ENCODE measurements at regions not wholly inside any gene's neighbourhood (a gene's known extent, or its start where the extent isn't known, plus 50 kb on each side); places are given as distances from the start of the nearest gene placed in this dataset.

GRCh38 chr3:148546959-148547358 lies 150.7 kb upstream of the AGTR1 start:
- no peaks in the 10 kb centered on the region for H3K36me3 ChIP-seq (ENCODE audit: control insufficient read depth in 2 of 2, extremely low read depth in 1 of 2, insufficient read depth in 2 of 2, low read length in 2 of 2)
- H3K9me3 ChIP-seq (ENCODE audit: control insufficient read depth, low read depth, low read length), result no peaks in the 10 kb centered on the region
- H3K4me3 ChIP-seq (ENCODE audit: control insufficient read depth in 2 of 3, extremely low read depth in 1 of 3, insufficient read depth in 2 of 3, low read depth in 1 of 3, low read length in 3 of 3), result no peak overlapping the region
- no peak overlapping the region for H3K4me2 ChIP-seq (ENCODE audit: control insufficient read depth, extremely low read depth, insufficient read depth, low read depth, low read length)
- no peaks in the 10 kb centered on the region for H3K27me3 ChIP-seq (ENCODE audit: control insufficient read depth, extremely low read depth, insufficient read depth, low read length)
- no peaks in the 10 kb centered on the region for H3K4me1 ChIP-seq (ENCODE audit: control insufficient read depth, extremely low read depth, insufficient read depth, low read length)
- no peak for DNase-seq (ENCODE audit: low read depth, low spot score)
- no peak overlapping the region for H3K9ac ChIP-seq (ENCODE audit: control insufficient read depth, extremely low read depth, insufficient read depth, low read length)
- no peaks in the 10 kb centered on the region for H3K79me2 ChIP-seq (ENCODE audit: control insufficient read depth, insufficient read depth, low read length)
- dilution Hi-C loops (cut with MboI; ENCODE audit: extremely low pct_ligation_motif_present, low sequenced_read_pairs), result no loop called here
- no peaks in the 10 kb centered on the region for H3K9me1 ChIP-seq (ENCODE audit: control insufficient read depth, extremely low read depth, insufficient read depth, low read length)
- H4K20me1 ChIP-seq (ENCODE audit: control insufficient read depth, extremely low read depth, insufficient read depth, low read length), result no peaks in the 10 kb centered on the region
- no peak overlapping the region for H2AFZ ChIP-seq (ENCODE audit: control insufficient read depth, low read length)
- no peak for FAIRE-seq
- H3K27ac ChIP-seq (ENCODE audit: control insufficient read depth, insufficient read depth, low read length), result no peak overlapping the region
- TF ChIP-seq CTCF (optimal IDR thresholded peaks at IDR 0.05 in 1 of 3, IDR thresholded peaks at IDR 0.05 in 1 of 3, conservative IDR thresholded peaks at IDR 0.05 in 1 of 3; ENCODE audit: extremely low read depth in 1 of 3, insufficient read depth in 2 of 3, low read length in 3 of 3) (no peak), EZH2 (IDR thresholded peaks at IDR 0.05; ENCODE audit: low read length) (no peak)

GRCh38 chr3:148551767-148552260 lies 145.9 kb upstream of the AGTR1 start:
- no peak for TF ChIP-seq EZH2 (IDR thresholded peaks at IDR 0.05; ENCODE audit: low read length)
- TF ChIP-seq CTCF (optimal IDR thresholded peaks at IDR 0.05 in 1 of 3, IDR thresholded peaks at IDR 0.05 in 1 of 3, conservative IDR thresholded peaks at IDR 0.05 in 1 of 3; ENCODE audit: extremely low read depth in 1 of 3, insufficient read depth in 2 of 3, low read length in 3 of 3), result no peak
- Histone ChIP-seq H3K27ac (ENCODE audit: control insufficient read depth, insufficient read depth, low read length) (no peak overlapping the region), H3K4me3 (ENCODE audit: control insufficient read depth in 2 of 3, extremely low read depth in 1 of 3, insufficient read depth in 2 of 3, low read depth in 1 of 3, low read length in 3 of 3) (no peak overlapping the region), H3K4me2 (ENCODE audit: control insufficient read depth, extremely low read depth, insufficient read depth, low read depth, low read length) (no peak overlapping the region), H3K27me3 (ENCODE audit: control insufficient read depth, extremely low read depth, insufficient read depth, low read length) (no peaks in the 10 kb centered on the region), H3K4me1 (ENCODE audit: control insufficient read depth, extremely low read depth, insufficient read depth, low read length) (no peaks in the 10 kb centered on the region), H4K20me1 (ENCODE audit: control insufficient read depth, extremely low read depth, insufficient read depth, low read length) (no peaks in the 10 kb centered on the region), H3K9ac (ENCODE audit: control insufficient read depth, extremely low read depth, insufficient read depth, low read length) (no peak overlapping the region), H3K9me1 (ENCODE audit: control insufficient read depth, extremely low read depth, insufficient read depth, low read length) (no peaks in the 10 kb centered on the region), H2AFZ (ENCODE audit: control insufficient read depth, low read length) (no peak overlapping the region), H3K36me3 (ENCODE audit: control insufficient read depth in 2 of 2, extremely low read depth in 1 of 2, insufficient read depth in 2 of 2, low read length in 2 of 2) (no peaks in the 10 kb centered on the region), H3K79me2 (ENCODE audit: control insufficient read depth, insufficient read depth, low read length) (no peaks in the 10 kb centered on the region), H3K9me3 (ENCODE audit: control insufficient read depth, low read depth, low read length) (no peaks in the 10 kb centered on the region)
- dilution Hi-C loops (cut with MboI; ENCODE audit: extremely low pct_ligation_motif_present, low sequenced_read_pairs), result no loop called here
- no peak for FAIRE-seq
- DNase-seq (ENCODE audit: low read depth, low spot score), result no peak

Measured in keratinocyte (primary cell).